ENCODE measurements at regions not wholly inside any gene's neighbourhood (a gene's known extent, or its start where the extent isn't known, plus 50 kb on each side); places are given as distances from the start of the nearest gene placed in this dataset.
A peak's percentile ranks its signal among the peaks of the same experiment; 100 is the strongest.

GRCh38 chr2:67559156-67559555 lies 162.0 kb downstream of the ETAA1 start:
- H3K4me3 ChIP-seq: no peak overlapping the region
- no peaks in the 10 kb centered on the region for H3K9me3 ChIP-seq (ENCODE audit: control insufficient read depth in 4 of 4, insufficient read depth in 3 of 4, low read length in 3 of 4)
- no peak for ATAC-seq (ENCODE audit: insufficient read depth, low FRiP score)
- no peak overlapping the region for H3K9ac ChIP-seq (ENCODE audit: insufficient read depth in 1 of 2, low read length in 2 of 2)
- H3K27me3 ChIP-seq (ENCODE audit: control insufficient read depth in 3 of 3, insufficient read depth in 3 of 3, low read length in 2 of 3): no peaks in the 10 kb centered on the region
- peak overlapping the region in 1 of 2 donors; percentile 17 for H3K27ac ChIP-seq (ENCODE audit: low read depth in 1 of 2, low read length in 1 of 2)
- no peak for DNase-seq
- H3K4me1 ChIP-seq (ENCODE audit: control insufficient read depth in 5 of 5, insufficient read depth in 5 of 5, low read length in 5 of 5): peaks cover 0 to 24% (median 10%) of the 10 kb centered on the region in 5 donors
- no peaks in the 10 kb centered on the region for H3K36me3 ChIP-seq (ENCODE audit: control insufficient read depth in 4 of 4, insufficient read depth in 4 of 4, low read length in 4 of 4)
- 86 to 94% methylated on average over 3 of the region's 3 CpGs for WGBS, 2 donors
- TF ChIP-seq CTCF (IDR thresholded peaks at IDR 0.05; ENCODE audit: control extremely low read depth, extremely low read depth): no peak

DNA sequence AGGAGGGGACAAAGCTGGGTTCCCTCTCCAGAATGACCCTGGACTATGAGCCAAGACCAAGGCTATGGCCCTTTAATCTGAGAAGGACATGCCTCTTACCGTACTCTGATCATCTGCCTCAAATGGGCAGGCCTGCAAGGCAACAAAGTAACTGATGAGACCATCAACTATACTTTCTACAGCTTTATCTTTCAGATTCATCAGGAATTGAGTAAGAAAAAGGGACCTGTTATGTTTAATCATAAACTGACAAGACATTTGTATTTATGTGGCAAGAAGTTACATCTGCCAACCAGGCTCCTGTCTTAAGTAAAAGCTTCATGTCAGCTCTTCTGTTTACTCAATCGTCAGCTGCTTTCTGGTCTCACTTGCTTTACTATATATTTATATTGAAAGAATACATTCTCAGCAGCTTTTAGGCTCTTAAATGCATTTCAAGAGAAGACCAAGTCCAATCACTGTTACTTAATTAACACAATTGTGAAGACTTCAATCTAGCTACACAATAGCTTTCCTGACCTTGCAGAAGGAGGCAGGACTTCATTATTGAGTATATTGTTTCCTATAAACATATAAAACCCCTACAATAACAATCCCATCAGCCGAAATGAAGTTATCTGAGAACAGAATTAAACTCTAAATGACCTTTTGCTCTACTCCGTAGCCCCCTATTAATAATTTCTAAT lies 163.8 kb downstream of the ETAA1 start:
- 58 to 73% methylated on average over 4 of the region's 4 CpGs for WGBS, 2 donors
- H3K27ac ChIP-seq (ENCODE audit: low read depth in 1 of 2, low read length in 1 of 2): peak overlapping the region in 1 of 2 donors; percentile 84

DNA sequence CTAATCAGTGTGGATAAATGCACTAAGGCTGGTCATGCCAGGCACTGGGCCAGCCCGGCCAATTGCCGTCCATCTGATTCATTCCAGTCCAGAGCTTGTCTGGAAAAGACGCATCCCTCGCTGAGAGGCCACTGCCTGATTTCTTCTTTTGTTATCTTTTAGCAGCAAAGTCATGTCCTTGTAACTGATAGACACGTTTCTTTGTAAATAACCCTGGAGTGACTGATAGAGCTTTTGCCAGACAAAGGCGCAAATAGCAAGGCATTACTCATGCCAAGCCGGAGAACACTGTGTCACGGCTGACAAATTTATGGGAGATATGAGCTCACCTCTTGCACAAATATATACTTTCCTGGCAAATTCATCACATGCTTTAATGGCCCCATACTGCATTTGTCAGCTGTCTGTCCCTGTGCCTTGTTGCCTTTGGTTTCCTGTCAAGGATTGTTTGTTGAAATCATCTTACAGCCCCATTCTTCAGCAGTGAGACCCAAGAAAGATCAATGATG lies 164.4 kb downstream of the ETAA1 start:
- DNase-seq: peak in 2 of 3 donors; percentile 89 to 95
- Histone ChIP-seq H3K36me3 (ENCODE audit: control insufficient read depth in 4 of 4, insufficient read depth in 4 of 4, low read length in 4 of 4) (no peaks in the 10 kb centered on the region), H3K4me3 (no peak overlapping the region), H3K9ac (ENCODE audit: insufficient read depth in 1 of 2, low read length in 2 of 2) (no peak overlapping the region), H3K27me3 (ENCODE audit: control insufficient read depth in 3 of 3, insufficient read depth in 3 of 3, low read length in 2 of 3) (no peaks in the 10 kb centered on the region), H3K27ac (ENCODE audit: low read depth in 1 of 2, low read length in 1 of 2) (peak overlapping the region in 1 of 2 donors; percentile 84), H3K9me3 (ENCODE audit: control insufficient read depth in 4 of 4, insufficient read depth in 3 of 4, low read length in 3 of 4) (no peaks in the 10 kb centered on the region), H3K4me1 (ENCODE audit: control insufficient read depth in 5 of 5, insufficient read depth in 5 of 5, low read length in 5 of 5) (peaks cover 0 to 24% (median 13%) of the 10 kb centered on the region in 5 donors)
- TF ChIP-seq CTCF (IDR thresholded peaks at IDR 0.05; ENCODE audit: control extremely low read depth, extremely low read depth): no peak
- ATAC-seq (ENCODE audit: insufficient read depth, low FRiP score): no peak
- WGBS, 2 donors: 55 to 73% methylated on average over 8 of the region's 8 CpGs

More for the DNA sequence above, 163.8 kb downstream of the ETAA1 start:
- no peak for TF ChIP-seq CTCF (IDR thresholded peaks at IDR 0.05; ENCODE audit: control extremely low read depth, extremely low read depth)
- Histone ChIP-seq H3K4me3 (no peak overlapping the region), H3K9ac (ENCODE audit: insufficient read depth in 1 of 2, low read length in 2 of 2) (no peak overlapping the region), H3K4me1 (ENCODE audit: control insufficient read depth in 5 of 5, insufficient read depth in 5 of 5, low read length in 5 of 5) (peaks cover 0 to 24% (median 13%) of the 10 kb centered on the region in 5 donors), H3K27me3 (ENCODE audit: control insufficient read depth in 3 of 3, insufficient read depth in 3 of 3, low read length in 2 of 3) (no peaks in the 10 kb centered on the region), H3K9me3 (ENCODE audit: control insufficient read depth in 4 of 4, insufficient read depth in 3 of 4, low read length in 3 of 4) (no peaks in the 10 kb centered on the region), H3K36me3 (ENCODE audit: control insufficient read depth in 4 of 4, insufficient read depth in 4 of 4, low read length in 4 of 4) (no peaks in the 10 kb centered on the region)
- DNase-seq (peak; percentile 54 to 95 (median 95)), ATAC-seq (ENCODE audit: insufficient read depth, low FRiP score) (no peak)
